Pancreas (tissue), 10 donors: ENCODE measurements at regions not wholly inside any gene's neighbourhood (a gene's known extent, or its start where the extent isn't known, plus 50 kb on each side); places are given as distances from the start of the nearest gene placed in this dataset.

Source experiments
- ATAC-seq, 4 donors: fragments of 200-7000 bp; cut with Tn5 transposase; one replicate each; pipeline versions ENCODE4 v1.8.0 to v1.9.1; 2020; ENCODE audit warnings: mild to moderate bottlenecking in 4 of 4, moderate library complexity in 4 of 4
- DNase-seq, 6 donors: peaks; one replicate each; pipeline ENCODE4 v3.0.0-alpha.2; 2020
- FAIRE-seq: peaks from 2 replicates; lab custom pipeline; 2012; peaks lifted over from hg19 to GRCh38; lab: Jason Lieb, UNC
- H3K27ac ChIP-seq, 4 donors: fragments of 200-600 bp; sonication (generic); 1 replicate in 3 of 4; 2 replicates in 1 of 4; pipeline versions ENCODE4 v1.5.0 to v1.8.0; 2020
- H3K27me3 ChIP-seq, 4 donors: fragments of 200-600 bp; one replicate each; pipeline ENCODE4 v1.8.0; 2021
- H3K36me3 ChIP-seq, 3 donors: fragments of 200-600 bp; sonication (generic) in 1 of 3; one replicate each; pipeline versions ENCODE4 v1.5.0 to v1.8.0; 2020 to 2021
- H3K4me1 ChIP-seq, 3 donors: fragments of 200-600 bp; one replicate each; pipeline ENCODE4 v1.8.0; 2021
- H3K4me3 ChIP-seq, 4 donors: fragments of 200-600 bp; sonication (generic) in 2 of 4; one replicate each; pipeline versions ENCODE4 v1.5.0 to v1.8.0; 2020 to 2021
- H3K9me3 ChIP-seq, 4 donors: fragments of 200-600 bp; one replicate each; pipeline ENCODE4 v1.8.0; 2021
- WGBS, 2 donors: extraction: QIAGEN DNeasy Blood & Tissue Kit; methylation state at CpG; one replicate each; pipeline ENCODE4 v1.1.7; 2013; 5-methylcytosine and 5-hydroxymethylcytosine counted together
- intact Hi-C, 3 donors: fragments of 100-400 bp; cut with DNase I; formaldehyde crosslinking; loops; one replicate each; pipeline versions ENCODE4 v1.11.1 to v1.14.2; 2022
- TF ChIP-seq, protein P1 (sequence below), 4 donors: fragments of 200-600 bp; sonication (generic) in 3 of 4; IDR thresholded peaks; one replicate each; pipeline versions ENCODE4 v1.5.0 to v1.8.0; 2021; ENCODE audit warnings: antibody characterized with exemption in 4 of 4
- donor health status: healthy with polysubstance abuse.
- donor health status: DM: no; HTN: no; CAD: no; lungs with moderate emphysema.
- donor health status: DM: no; HTN: no; CAD: no.
- donor health status: control.
- donor health status: control.
- donor health status: Bipolar disorder and iron deficiency.
- donor health status: DM: yes; HTN: yes; CAD: no.
- donor health status: DM: no; HTN: no; CAD: no.
- donor health status: DM: no; HTN: no; CAD: no.
- donor health status: DM: yes; HTN: yes; CAD: no.

DNA sequence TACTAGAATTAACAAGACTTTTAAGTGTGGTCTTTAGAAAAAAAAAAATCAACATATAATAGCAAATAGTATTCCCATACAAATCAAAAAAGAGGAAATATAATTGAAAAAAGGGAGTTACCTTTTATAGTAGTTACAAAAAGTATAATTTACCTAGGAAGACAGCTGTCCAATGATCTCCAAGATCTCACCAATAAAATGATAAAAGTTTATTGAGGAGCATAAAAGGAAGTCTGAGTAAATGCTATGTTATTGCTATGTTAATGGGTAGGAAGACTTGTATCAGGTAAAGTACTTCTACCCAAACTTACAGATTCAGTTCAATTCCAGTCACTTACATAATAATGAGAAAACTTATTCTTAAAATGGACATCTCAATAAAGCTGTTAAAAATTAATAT, 379.0 kb upstream of the TPM1 start:
- Histone ChIP-seq H3K36me3 (no peaks in the 10 kb centered on the region), H3K9me3 (no peaks in the 10 kb centered on the region), H3K27ac (no peak overlapping the region), H3K27me3 (no peaks in the 10 kb centered on the region), H3K4me3 (no peak overlapping the region), H3K4me1 (no peaks in the 10 kb centered on the region)
- DNase-seq: no peak
- intact Hi-C loops: no loop called here
- TF ChIP-seq, protein P1, sequence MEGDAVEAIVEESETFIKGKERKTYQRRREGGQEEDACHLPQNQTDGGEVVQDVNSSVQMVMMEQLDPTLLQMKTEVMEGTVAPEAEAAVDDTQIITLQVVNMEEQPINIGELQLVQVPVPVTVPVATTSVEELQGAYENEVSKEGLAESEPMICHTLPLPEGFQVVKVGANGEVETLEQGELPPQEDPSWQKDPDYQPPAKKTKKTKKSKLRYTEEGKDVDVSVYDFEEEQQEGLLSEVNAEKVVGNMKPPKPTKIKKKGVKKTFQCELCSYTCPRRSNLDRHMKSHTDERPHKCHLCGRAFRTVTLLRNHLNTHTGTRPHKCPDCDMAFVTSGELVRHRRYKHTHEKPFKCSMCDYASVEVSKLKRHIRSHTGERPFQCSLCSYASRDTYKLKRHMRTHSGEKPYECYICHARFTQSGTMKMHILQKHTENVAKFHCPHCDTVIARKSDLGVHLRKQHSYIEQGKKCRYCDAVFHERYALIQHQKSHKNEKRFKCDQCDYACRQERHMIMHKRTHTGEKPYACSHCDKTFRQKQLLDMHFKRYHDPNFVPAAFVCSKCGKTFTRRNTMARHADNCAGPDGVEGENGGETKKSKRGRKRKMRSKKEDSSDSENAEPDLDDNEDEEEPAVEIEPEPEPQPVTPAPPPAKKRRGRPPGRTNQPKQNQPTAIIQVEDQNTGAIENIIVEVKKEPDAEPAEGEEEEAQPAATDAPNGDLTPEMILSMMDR (IDR thresholded peaks at IDR 0.05): no peak
- no peak for FAIRE-seq
- ATAC-seq: no peak

- Histone ChIP-seq H3K4me1 (no peaks in the 10 kb centered on the region), H3K27ac (no peak overlapping the region), H3K27me3 (no peaks in the 10 kb centered on the region), H3K36me3 (no peaks in the 10 kb centered on the region), H3K9me3 (no peaks in the 10 kb centered on the region), H3K4me3 (no peak overlapping the region)
- 93 to 95% methylated on average over 4 of the region's 4 CpGs for WGBS, 2 donors
- TF ChIP-seq, protein P1 (IDR thresholded peaks at IDR 0.05): no peak
- DNase-seq (no peak), FAIRE-seq (no peak), ATAC-seq (no peak)
- intact Hi-C loops: no loop called here
Measured at GRCh38 chr15:62665449-62665848, 377.1 kb upstream of the TPM1 start.

DNA sequence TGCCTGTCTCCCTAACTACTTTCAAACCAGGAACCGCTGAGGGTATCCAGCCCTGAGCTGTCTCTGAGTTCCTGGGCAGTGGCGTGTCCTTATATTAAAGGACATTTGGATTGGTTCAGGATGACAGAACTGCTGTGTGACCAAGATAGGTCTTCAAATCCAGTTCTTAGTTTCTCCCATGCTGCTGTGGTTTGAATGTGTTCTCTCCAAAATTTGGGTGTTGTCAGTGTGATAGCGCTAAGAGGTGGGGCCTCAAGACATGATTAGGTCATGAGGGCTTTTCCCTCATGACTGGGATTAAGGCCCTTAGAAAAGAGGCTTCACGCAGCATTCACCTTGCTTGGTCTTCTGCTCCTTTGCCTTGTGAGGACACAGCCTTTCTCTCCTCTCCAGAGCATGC, 376.5 kb upstream of the TPM1 start:
- no peaks in the 10 kb centered on the region for H3K4me1 ChIP-seq
- FAIRE-seq (no peak), DNase-seq (no peak), ATAC-seq (no peak)
- TF ChIP-seq, protein P1 (IDR thresholded peaks at IDR 0.05): no peak
- H3K27me3 ChIP-seq: no peaks in the 10 kb centered on the region
- no peaks in the 10 kb centered on the region for H3K9me3 ChIP-seq
- WGBS, 2 donors: 94 to 97% methylated on average over 4 of the region's 4 CpGs
- H3K36me3 ChIP-seq: no peaks in the 10 kb centered on the region
- intact Hi-C loops: no loop called here
- no peak overlapping the region for H3K27ac ChIP-seq
- no peak overlapping the region for H3K4me3 ChIP-seq

DNA sequence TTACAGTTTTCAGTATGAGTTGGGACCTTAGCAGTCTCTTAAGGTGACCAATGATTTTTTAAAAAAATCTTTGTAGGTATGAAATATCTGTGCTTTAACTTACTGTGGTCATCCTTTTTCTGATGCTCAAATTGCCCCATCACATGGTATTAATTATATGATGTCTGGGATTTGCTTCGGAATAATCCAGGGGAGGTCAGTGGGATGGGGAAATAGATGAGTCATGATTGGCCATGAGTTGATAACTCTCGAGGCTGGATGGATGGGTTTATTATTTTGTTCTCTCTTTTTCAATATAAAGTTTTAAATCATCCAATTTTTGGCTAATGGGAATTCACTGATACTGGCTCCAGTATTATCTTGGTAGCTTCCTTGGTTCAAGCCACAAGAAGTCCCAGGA, 370.3 kb upstream of the TPM1 start:
- FAIRE-seq (no peak), ATAC-seq (no peak), DNase-seq (no peak)
- intact Hi-C loops: no loop called here
- Histone ChIP-seq H3K9me3 (no peaks in the 10 kb centered on the region), H3K27ac (no peak overlapping the region), H3K36me3 (no peaks in the 10 kb centered on the region), H3K27me3 (no peaks in the 10 kb centered on the region), H3K4me1 (no peaks in the 10 kb centered on the region), H3K4me3 (no peak overlapping the region)
- TF ChIP-seq, protein P1 (IDR thresholded peaks at IDR 0.05): no peak
- 80 to 86% methylated on average over 2 of the region's 2 CpGs for WGBS, 2 donors

- H3K27ac ChIP-seq: no peak overlapping the region
- FAIRE-seq: no peak
- 93 to 95% methylated on average over 6 of the region's 6 CpGs for WGBS, 2 donors
- H3K36me3 ChIP-seq: no peaks in the 10 kb centered on the region
- ATAC-seq: no peak
- intact Hi-C loops: no loop called here
- no peaks in the 10 kb centered on the region for H3K27me3 ChIP-seq
- DNase-seq: no peak
- H3K9me3 ChIP-seq: no peaks in the 10 kb centered on the region
- H3K4me1 ChIP-seq: no peaks in the 10 kb centered on the region
- H3K4me3 ChIP-seq: no peak overlapping the region
- TF ChIP-seq, protein P1 (IDR thresholded peaks at IDR 0.05): no peak
Measured at GRCh38 chr15:62676891-62677290, 365.7 kb upstream of the TPM1 start.
